Glutamatergic neuron (in vitro differentiated cells): ENCODE measurements at regions not wholly inside any gene's neighbourhood (a gene's known extent, or its start where the extent isn't known, plus 50 kb on each side); places are given as distances from the start of the nearest gene placed in this dataset.

Experiments
- DNase-seq: peaks from one replicate; pipeline ENCODE4 v3.0.0; 2022
- H3K27ac Mint-ChIP-seq: one replicate; pipeline ENCODE4 v1.8.0; 2020; ENCODE audit warnings: mild to moderate bottlenecking, mixed read lengths, inconsistent platforms; ENCODE audit not compliant: unreplicated experiment
- H3K27me3 Mint-ChIP-seq: one replicate; pipeline ENCODE4 v1.8.0; 2020; ENCODE audit warnings: mild to moderate bottlenecking, moderate library complexity, mixed read lengths, inconsistent platforms; ENCODE audit not compliant: unreplicated experiment
- H3K36me3 Mint-ChIP-seq: one replicate; pipeline ENCODE4 v1.8.0; 2020; ENCODE audit warnings: mild to moderate bottlenecking, mixed read lengths, inconsistent platforms; ENCODE audit not compliant: unreplicated experiment
- H3K4me1 Mint-ChIP-seq: one replicate; pipeline ENCODE4 v1.8.0; 2020; ENCODE audit warnings: mild to moderate bottlenecking, low read depth, mixed read lengths, inconsistent platforms; ENCODE audit not compliant: unreplicated experiment
- H3K4me3 Mint-ChIP-seq: one replicate; pipeline ENCODE4 v1.8.0; 2020; ENCODE audit warnings: mild to moderate bottlenecking, mixed read lengths, inconsistent platforms; ENCODE audit not compliant: unreplicated experiment
- H3K9me3 Mint-ChIP-seq: one replicate; pipeline ENCODE4 v1.8.0; 2020; ENCODE audit warnings: mild to moderate bottlenecking, moderate library complexity, mixed read lengths, inconsistent platforms; ENCODE audit not compliant: unreplicated experiment
- TF ChIP-seq, protein P1 (sequence below): fragments of 200-600 bp; sonication (generic); IDR thresholded peaks from one replicate; pipeline ENCODE4 v1.5.0; 2021; ENCODE audit not compliant: partially characterized antibody, unreplicated experiment

DNA sequence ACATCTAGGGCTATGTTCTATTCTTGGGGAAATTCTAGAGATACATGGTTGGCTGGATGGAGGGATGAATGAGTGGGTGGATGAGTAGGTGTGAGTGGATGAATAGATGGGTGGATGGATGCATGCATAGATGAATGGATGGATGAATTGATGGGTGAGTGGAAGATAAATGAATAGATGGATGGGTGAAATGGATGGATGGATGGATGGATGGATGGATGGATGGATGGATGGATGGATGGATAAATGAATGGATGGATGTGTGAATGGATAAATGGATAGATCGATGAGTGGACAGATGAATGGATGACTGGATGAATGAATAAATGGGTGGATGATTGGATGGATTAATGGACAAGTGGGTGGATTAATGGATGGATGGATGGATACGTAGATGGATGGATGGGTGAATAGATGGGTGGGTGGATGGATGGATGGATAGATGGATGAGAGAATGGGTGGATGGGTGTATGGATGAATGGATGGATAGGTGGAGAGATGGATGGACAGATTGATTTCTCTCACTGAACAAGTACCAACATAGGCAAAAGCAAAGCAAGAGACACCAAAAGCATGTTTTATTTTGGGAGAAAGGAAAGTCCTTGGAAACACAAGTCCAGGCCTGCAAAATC, 143.2 kb downstream of the TSHZ3 start:
- H3K27ac Mint-ChIP-seq: no peak overlapping the region
- H3K9me3 Mint-ChIP-seq: peaks cover 2% of the 10 kb centered on the region

DNA sequence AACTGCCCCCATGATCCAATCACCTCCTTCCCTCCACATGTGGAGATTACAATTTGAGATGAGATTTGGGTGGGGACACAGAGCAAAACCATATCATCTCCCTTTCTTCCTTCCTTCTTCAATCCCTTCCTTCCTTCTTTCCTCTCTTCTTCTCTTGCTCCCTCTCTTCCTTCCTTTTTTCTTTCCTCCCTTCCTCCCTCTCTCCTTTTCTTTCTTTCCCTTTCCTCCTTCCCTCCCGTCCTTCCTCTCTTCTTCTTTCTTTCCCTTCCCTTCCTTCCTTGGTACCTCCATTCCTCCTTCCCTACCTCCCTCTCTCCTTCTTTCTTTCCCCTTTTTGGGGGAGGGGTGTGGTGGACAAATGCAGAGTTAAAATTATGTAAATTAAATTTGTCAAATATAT, 145.1 kb downstream of the TSHZ3 start:
- TF ChIP-seq, protein P1, sequence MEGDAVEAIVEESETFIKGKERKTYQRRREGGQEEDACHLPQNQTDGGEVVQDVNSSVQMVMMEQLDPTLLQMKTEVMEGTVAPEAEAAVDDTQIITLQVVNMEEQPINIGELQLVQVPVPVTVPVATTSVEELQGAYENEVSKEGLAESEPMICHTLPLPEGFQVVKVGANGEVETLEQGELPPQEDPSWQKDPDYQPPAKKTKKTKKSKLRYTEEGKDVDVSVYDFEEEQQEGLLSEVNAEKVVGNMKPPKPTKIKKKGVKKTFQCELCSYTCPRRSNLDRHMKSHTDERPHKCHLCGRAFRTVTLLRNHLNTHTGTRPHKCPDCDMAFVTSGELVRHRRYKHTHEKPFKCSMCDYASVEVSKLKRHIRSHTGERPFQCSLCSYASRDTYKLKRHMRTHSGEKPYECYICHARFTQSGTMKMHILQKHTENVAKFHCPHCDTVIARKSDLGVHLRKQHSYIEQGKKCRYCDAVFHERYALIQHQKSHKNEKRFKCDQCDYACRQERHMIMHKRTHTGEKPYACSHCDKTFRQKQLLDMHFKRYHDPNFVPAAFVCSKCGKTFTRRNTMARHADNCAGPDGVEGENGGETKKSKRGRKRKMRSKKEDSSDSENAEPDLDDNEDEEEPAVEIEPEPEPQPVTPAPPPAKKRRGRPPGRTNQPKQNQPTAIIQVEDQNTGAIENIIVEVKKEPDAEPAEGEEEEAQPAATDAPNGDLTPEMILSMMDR: no peak
- Mint-ChIP-seq H3K4me3 (no peak overlapping the region), H3K9me3 (peaks cover 2% of the 10 kb centered on the region), H3K27ac (no peak overlapping the region), H3K27me3 (no peaks in the 10 kb centered on the region), H3K4me1 (no peaks in the 10 kb centered on the region), H3K36me3 (no peaks in the 10 kb centered on the region)
- no peak for DNase-seq

More for the DNA sequence above, 143.2 kb downstream of the TSHZ3 start:
- TF ChIP-seq, protein P1: no peak
- H3K27me3 Mint-ChIP-seq: no peaks in the 10 kb centered on the region
- H3K36me3 Mint-ChIP-seq: no peaks in the 10 kb centered on the region
- no peak overlapping the region for H3K4me3 Mint-ChIP-seq
- no peak for DNase-seq
- no peaks in the 10 kb centered on the region for H3K4me1 Mint-ChIP-seq

DNA sequence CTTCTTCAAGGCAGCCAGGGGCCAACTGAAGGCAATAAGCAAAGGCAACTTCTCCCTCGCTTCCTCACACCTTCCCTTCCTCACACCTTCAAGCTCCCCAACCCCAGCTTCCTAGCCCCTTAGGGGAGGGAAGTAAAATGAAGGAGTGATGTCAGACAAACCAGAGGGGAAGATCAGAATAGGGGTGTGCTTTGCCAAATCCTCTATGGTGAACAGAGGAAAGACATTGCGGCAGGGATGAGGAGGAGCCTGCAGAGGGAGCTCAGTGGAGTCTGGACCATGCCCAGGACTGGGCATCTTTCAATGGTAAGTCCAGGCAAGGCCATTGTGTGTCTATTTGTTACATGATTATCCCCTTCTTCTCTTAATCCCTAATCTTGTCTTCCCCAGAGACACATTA, 164.0 kb downstream of the TSHZ3 start:
- H3K4me1 Mint-ChIP-seq: no peaks in the 10 kb centered on the region
- DNase-seq: no peak
- no peak overlapping the region for H3K4me3 Mint-ChIP-seq
- H3K36me3 Mint-ChIP-seq: no peaks in the 10 kb centered on the region
- TF ChIP-seq, protein P1: no peak
- no peaks in the 10 kb centered on the region for H3K9me3 Mint-ChIP-seq
- no peak overlapping the region for H3K27ac Mint-ChIP-seq
- H3K27me3 Mint-ChIP-seq: no peaks in the 10 kb centered on the region

DNA sequence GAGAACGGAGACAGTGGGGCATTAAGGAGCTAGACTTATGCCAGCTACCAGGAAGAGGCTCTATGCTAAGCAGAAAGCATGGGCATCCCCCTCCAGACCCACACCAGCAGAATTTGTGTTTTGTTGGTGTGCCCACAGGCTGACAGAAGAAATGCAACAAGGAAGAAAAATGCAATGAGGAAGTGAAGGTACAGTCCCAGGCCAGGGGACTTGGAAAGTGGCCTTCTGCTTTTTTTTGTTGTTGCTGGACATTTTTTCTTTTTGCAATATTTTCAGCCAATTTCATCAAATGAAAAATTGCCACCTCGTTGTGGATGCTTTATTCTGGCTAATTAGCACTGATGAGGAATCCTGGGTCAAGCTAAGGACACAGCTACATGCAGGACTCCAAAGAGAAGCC, 167.7 kb downstream of the TSHZ3 start:
- H3K4me1 Mint-ChIP-seq: no peaks in the 10 kb centered on the region
- H3K9me3 Mint-ChIP-seq: no peaks in the 10 kb centered on the region
- TF ChIP-seq, protein P1: no peak
- H3K27ac Mint-ChIP-seq: no peak overlapping the region
- H3K36me3 Mint-ChIP-seq: peaks cover 4% of the 10 kb centered on the region
- H3K4me3 Mint-ChIP-seq: no peak overlapping the region
- DNase-seq: no peak
- H3K27me3 Mint-ChIP-seq: peaks cover 3% of the 10 kb centered on the region

DNA sequence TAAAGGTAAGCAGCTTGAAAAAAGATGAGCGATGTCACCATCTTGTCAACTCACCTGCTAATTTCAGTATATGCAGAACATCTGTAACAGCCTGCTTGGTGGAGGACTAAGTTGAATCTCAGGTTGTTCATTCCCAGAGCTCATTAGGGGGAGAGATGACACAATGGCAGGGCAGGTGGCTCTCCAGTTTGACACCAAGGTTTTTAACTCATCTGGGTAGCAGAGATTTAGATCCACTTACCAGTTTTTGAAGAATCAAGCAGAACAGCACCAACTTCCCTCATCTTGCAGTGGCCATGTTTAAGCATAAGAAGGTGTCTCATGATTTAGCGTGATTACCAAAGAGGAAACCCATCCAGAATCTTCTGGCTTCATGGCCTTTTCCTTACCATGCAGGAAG, 168.3 kb downstream of the TSHZ3 start:
- Mint-ChIP-seq H3K27ac (no peak overlapping the region), H3K4me1 (no peaks in the 10 kb centered on the region), H3K4me3 (no peak overlapping the region), H3K27me3 (peaks cover 3% of the 10 kb centered on the region), H3K9me3 (no peaks in the 10 kb centered on the region), H3K36me3 (peaks cover 8% of the 10 kb centered on the region)
- DNase-seq: no peak
- TF ChIP-seq, protein P1: no peak
